HEK293 (cell line): ENCODE measurements at regions not wholly inside any gene's neighbourhood (a gene's known extent, or its start where the extent isn't known, plus 50 kb on each side); places are given as distances from the start of the nearest gene placed in this dataset.

ENCODE experiments used
- CTCF ChIA-PET: fragments of 350-600 bp; formaldehyde crosslinking; extraction: SDS; loops from one replicate; lab custom pipeline; 2021; ENCODE audit warnings: antibody characterized with exemption; lab: Yijun Ruan, JAX
- POLR2A ChIA-PET: fragments of 300-600 bp; formaldehyde crosslinking; extraction: SDS; loops from one replicate; lab custom pipeline; 2020; ENCODE audit warnings: antibody characterized with exemption, inconsistent platforms; lab: Yijun Ruan, JAX
- H3K27ac ChIP-seq: fragments of 200-500 bp; sonication (Bioruptor generic); 2 replicates; pipeline ENCODE4 v1.5.1; 2014; ENCODE audit warnings: low read depth, low read length, control low read depth, inconsistent platforms; ENCODE audit errors: extremely low read depth
- H3K36me3 ChIP-seq, 2 experiments: fragments of 200-500 bp in 1 of 2; sonication (Bioruptor generic) in 1 of 2; 1 replicate in 1 of 2; 2 replicates in 1 of 2; pipeline ENCODE4 v1.5.1; 2014 to 2017; ENCODE audit warnings: inconsistent platforms in 2 of 2, low read length in 2 of 2; ENCODE audit not compliant: control insufficient read depth in 2 of 2, insufficient read depth in 1 of 2
- H3K4me1 ChIP-seq: fragments of 200-500 bp; sonication (Bioruptor generic); 2 replicates; pipeline ENCODE4 v1.5.1; 2014; ENCODE audit warnings: mild to moderate bottlenecking, low read length, inconsistent platforms; ENCODE audit not compliant: control insufficient read depth, insufficient read depth
- H3K4me3 ChIP-seq: 2 replicates; pipeline ENCODE4 v1.5.1; 2011; ENCODE audit warnings: low read depth, mild to moderate bottlenecking, control low read depth, low read length, moderate library complexity
- H3K9me3 ChIP-seq: fragments of 200-500 bp; sonication (Bioruptor generic); 2 replicates; pipeline ENCODE4 v1.5.1; 2014; ENCODE audit warnings: low read depth, low read length, inconsistent platforms; ENCODE audit not compliant: control insufficient read depth, insufficient read depth
- GFI1B ChIP-seq: fragments of 450-650 bp; formaldehyde crosslinking; IDR thresholded peaks from 2 replicates; pipeline ENCODE4 v1.5.1; 2016; ENCODE audit warnings: missing biosample characterization, missing genetic modification characterization
- MYNN ChIP-seq: fragments of 450-650 bp; formaldehyde crosslinking; IDR thresholded peaks from 2 replicates; pipeline ENCODE4 v1.5.1; 2016; ENCODE audit warnings: missing biosample characterization, missing genetic modification characterization, borderline replicate concordance
- PRDM10 ChIP-seq: fragments of 450-650 bp; formaldehyde crosslinking; IDR thresholded peaks from 2 replicates; pipeline ENCODE4 v1.5.1; 2016; ENCODE audit warnings: missing biosample characterization, missing genetic modification characterization
- ZEB2 ChIP-seq: fragments of 450-650 bp; formaldehyde crosslinking; IDR thresholded peaks from 2 replicates; pipeline ENCODE4 v1.5.1; 2016; ENCODE audit warnings: missing biosample characterization, missing genetic modification characterization
- ZFHX2 ChIP-seq: fragments of 450-650 bp; formaldehyde crosslinking; conservative IDR thresholded peaks from 2 replicates; pipeline ENCODE4 v1.5.1; 2016; ENCODE audit warnings: missing biosample characterization, missing genetic modification characterization
- ZFP41 ChIP-seq: fragments of 450-650 bp; formaldehyde crosslinking; IDR thresholded peaks from 2 replicates; pipeline ENCODE4 v1.5.1; 2016; ENCODE audit warnings: missing biosample characterization, missing genetic modification characterization, borderline replicate concordance
- ZFP69B ChIP-seq: fragments of 450-650 bp; formaldehyde crosslinking; IDR thresholded peaks from 2 replicates; pipeline ENCODE4 v1.5.1; 2016; ENCODE audit warnings: missing biosample characterization, missing genetic modification characterization
- ZNF140 ChIP-seq: fragments of 450-650 bp; formaldehyde crosslinking; IDR thresholded peaks from 2 replicates; pipeline ENCODE4 v1.5.1; 2016; ENCODE audit warnings: missing biosample characterization, missing genetic modification characterization
- ZNF184 ChIP-seq: fragments of 450-650 bp; IDR thresholded peaks from 2 replicates; pipeline ENCODE4 v1.5.1; 2018; ENCODE audit warnings: missing biosample characterization, mild to moderate bottlenecking, missing genetic modification characterization
- ZNF266 ChIP-seq: fragments of 450-650 bp; formaldehyde crosslinking; IDR thresholded peaks from 2 replicates; pipeline ENCODE4 v1.5.1; 2016; ENCODE audit warnings: missing biosample characterization, missing genetic modification characterization, low read depth
- ZNF274 ChIP-seq, 2 experiments: fragments of 200-500 bp in 1 of 2; fragments of 450-650 bp in 1 of 2; sonication (Bioruptor generic) in 1 of 2; formaldehyde crosslinking in 1 of 2; IDR thresholded peaks; 2 replicates each; pipeline versions ENCODE4 v1.5.1 to v1.6.1; 2014 to 2016; ENCODE audit warnings: borderline replicate concordance in 1 of 2, inconsistent platforms in 1 of 2, low read length in 1 of 2, missing biosample characterization in 1 of 2, missing genetic modification characterization in 1 of 2
- ZNF324 ChIP-seq: fragments of 450-650 bp; formaldehyde crosslinking; IDR thresholded peaks from 2 replicates; pipeline ENCODE4 v1.5.1; 2016; ENCODE audit warnings: missing biosample characterization, missing genetic modification characterization
- ZNF394 ChIP-seq: fragments of 450-650 bp; formaldehyde crosslinking; IDR thresholded peaks from 2 replicates; pipeline ENCODE4 v1.5.1; 2016; ENCODE audit warnings: missing biosample characterization, missing genetic modification characterization, mild to moderate bottlenecking, moderate library complexity, borderline replicate concordance
- ZNF416 ChIP-seq: fragments of 450-650 bp; formaldehyde crosslinking; IDR thresholded peaks from 2 replicates; pipeline ENCODE4 v1.5.1; 2016; ENCODE audit warnings: missing biosample characterization, missing genetic modification characterization
- ZNF501 ChIP-seq: fragments of 450-650 bp; formaldehyde crosslinking; IDR thresholded peaks from 2 replicates; pipeline ENCODE4 v1.5.1; 2016; ENCODE audit warnings: missing biosample characterization, missing genetic modification characterization
- ZNF514 ChIP-seq: fragments of 450-650 bp; formaldehyde crosslinking; IDR thresholded peaks from 2 replicates; pipeline ENCODE4 v1.5.1; 2016; ENCODE audit warnings: missing biosample characterization, missing genetic modification characterization
- ZNF530 ChIP-seq: fragments of 450-650 bp; formaldehyde crosslinking; IDR thresholded peaks from 2 replicates; pipeline ENCODE4 v1.5.1; 2016; ENCODE audit warnings: low read depth, missing biosample characterization, missing genetic modification characterization
- ZNF548 ChIP-seq: fragments of 450-650 bp; formaldehyde crosslinking; IDR thresholded peaks from 2 replicates; pipeline ENCODE4 v1.5.1; 2016; ENCODE audit warnings: missing biosample characterization, missing genetic modification characterization
- ZNF585B ChIP-seq: fragments of 450-650 bp; formaldehyde crosslinking; IDR thresholded peaks from 2 replicates; pipeline ENCODE4 v1.5.1; 2016; ENCODE audit warnings: missing biosample characterization, missing genetic modification characterization
- ZNF600 ChIP-seq: fragments of 450-650 bp; formaldehyde crosslinking; IDR thresholded peaks from 2 replicates; pipeline ENCODE4 v1.5.1; 2016; ENCODE audit warnings: missing biosample characterization, missing genetic modification characterization
- ZNF626 ChIP-seq: fragments of 450-650 bp; sonication (Bioruptor Pico); formaldehyde crosslinking; IDR thresholded peaks from 2 replicates; pipeline ENCODE4 v1.5.1; 2018; ENCODE audit warnings: missing biosample characterization, missing genetic modification characterization, inconsistent platforms
- ZNF654 ChIP-seq: fragments of 450-650 bp; formaldehyde crosslinking; IDR thresholded peaks from 2 replicates; pipeline ENCODE4 v1.5.1; 2016; ENCODE audit warnings: low read depth, missing biosample characterization, missing genetic modification characterization
- ZNF747 ChIP-seq: fragments of 450-650 bp; formaldehyde crosslinking; IDR thresholded peaks from 2 replicates; pipeline ENCODE4 v1.5.1; 2016; ENCODE audit warnings: missing biosample characterization, missing genetic modification characterization
- ZNF776 ChIP-seq: fragments of 450-650 bp; formaldehyde crosslinking; IDR thresholded peaks from 2 replicates; pipeline ENCODE4 v1.5.0; 2017; ENCODE audit warnings: missing biosample characterization, missing genetic modification characterization, borderline replicate concordance
- ZNF830 ChIP-seq: fragments of 450-650 bp; IDR thresholded peaks from 2 replicates; pipeline ENCODE4 v1.5.0; 2018; ENCODE audit warnings: missing biosample characterization, missing genetic modification characterization, low read depth, mild to moderate bottlenecking, moderate library complexity
- TF ChIP-seq, protein P1 (sequence below): fragments of 450-650 bp; formaldehyde crosslinking; IDR thresholded peaks from 2 replicates; pipeline ENCODE4 v1.5.1; 2016; ENCODE audit warnings: missing biosample characterization, missing genetic modification characterization
- TF ChIP-seq, protein P2 (sequence below): fragments of 450-650 bp; formaldehyde crosslinking; IDR thresholded peaks from 2 replicates; pipeline ENCODE4 v1.5.1; 2016; ENCODE audit warnings: missing biosample characterization, missing genetic modification characterization, low read depth

GRCh38 chr13:63944911-63945310, 2529.3 kb upstream of the PCDH20 start (continued):
- no peak for TF ChIP-seq MYNN (tag by site-specific recombination)

- H3K4me3 ChIP-seq, result no peak overlapping the region
- H3K9me3 ChIP-seq, result no peaks in the 10 kb centered on the region
- POLR2A ChIA-PET, result no interaction called here
- no peaks in the 10 kb centered on the region for H3K4me1 ChIP-seq
- TF ChIP-seq ZNF274 (IDR thresholded peaks at IDR 0.05; ENCODE audit: low read length) (no peak), ZNF274 (tag by site-specific recombination; IDR thresholded peaks at IDR 0.05; ENCODE audit: borderline replicate concordance) (no peak), ZNF548 (tag by site-specific recombination) (no peak), ZNF184 (tag by site-specific recombination) (no peak), ZNF585B (no peak), GFI1B (tag by site-specific recombination) (no peak), ZNF830 (tag by site-specific recombination) (no peak), ZNF416 (tag by site-specific recombination) (no peak), ZEB2 (tag by site-specific recombination) (no peak), ZFP69B (tag by site-specific recombination) (no peak), ZNF514 (tag by site-specific recombination) (no peak), ZNF530 (no peak), ZNF626 (tag by site-specific recombination) (no peak), ZNF654 (tag by site-specific recombination) (no peak), ZNF140 (tag by site-specific recombination) (no peak), ZFHX2 (tag by site-specific recombination) (no peak), PRDM10 (tag by site-specific recombination) (no peak)
- no peak overlapping the region for H3K27ac ChIP-seq
- CTCF ChIA-PET, result no interaction called here
- no peaks in the 10 kb centered on the region for H3K36me3 ChIP-seq
Measured at GRCh38 chr13:63942372-63942771, 2526.7 kb upstream of the PCDH20 start.

GRCh38 chr13:63938851-63939250, 2523.2 kb upstream of the PCDH20 start:
- H3K4me3 ChIP-seq, result no peak overlapping the region
- no peaks in the 10 kb centered on the region for H3K9me3 ChIP-seq
- no peak overlapping the region for H3K27ac ChIP-seq
- H3K4me1 ChIP-seq, result no peaks in the 10 kb centered on the region
- no peaks in the 10 kb centered on the region for H3K36me3 ChIP-seq
- ChIA-PET CTCF (no interaction called here), POLR2A (no interaction called here)
- TF ChIP-seq ZFP41 (tag by site-specific recombination), result no peak

GRCh38 chr13:63910511-63910910, 2494.9 kb upstream of the PCDH20 start:
- Histone ChIP-seq H3K36me3 (no peaks in the 10 kb centered on the region), H3K4me3 (no peak overlapping the region), H3K4me1 (no peaks in the 10 kb centered on the region), H3K27ac (no peak overlapping the region), H3K9me3 (no peaks in the 10 kb centered on the region)
- POLR2A ChIA-PET, result no interaction called here
- CTCF ChIA-PET, result no interaction called here
- TF ChIP-seq, protein P1, sequence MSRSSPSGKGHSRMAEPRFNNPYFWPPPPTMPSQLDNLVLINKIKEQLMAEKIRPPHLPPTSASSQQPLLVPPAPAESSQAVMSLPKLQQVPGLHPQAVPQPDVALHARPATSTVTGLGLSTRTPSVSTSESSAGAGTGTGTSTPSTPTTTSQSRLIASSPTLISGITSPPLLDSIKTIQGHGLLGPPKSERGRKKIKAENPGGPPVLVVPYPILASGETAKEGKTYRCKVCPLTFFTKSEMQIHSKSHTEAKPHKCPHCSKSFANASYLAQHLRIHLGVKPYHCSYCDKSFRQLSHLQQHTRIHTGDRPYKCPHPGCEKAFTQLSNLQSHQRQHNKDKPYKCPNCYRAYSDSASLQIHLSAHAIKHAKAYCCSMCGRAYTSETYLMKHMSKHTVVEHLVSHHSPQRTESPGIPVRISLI (tag by site-specific recombination), result no peak
- TF ChIP-seq ZNF747 (tag by site-specific recombination) (no peak), ZNF266 (tag by site-specific recombination) (no peak), ZNF501 (no peak), ZNF776 (no peak), ZNF394 (tag by site-specific recombination) (no peak), ZNF600 (tag by site-specific recombination) (no peak), ZNF324 (no peak)
- TF ChIP-seq, protein P2, sequence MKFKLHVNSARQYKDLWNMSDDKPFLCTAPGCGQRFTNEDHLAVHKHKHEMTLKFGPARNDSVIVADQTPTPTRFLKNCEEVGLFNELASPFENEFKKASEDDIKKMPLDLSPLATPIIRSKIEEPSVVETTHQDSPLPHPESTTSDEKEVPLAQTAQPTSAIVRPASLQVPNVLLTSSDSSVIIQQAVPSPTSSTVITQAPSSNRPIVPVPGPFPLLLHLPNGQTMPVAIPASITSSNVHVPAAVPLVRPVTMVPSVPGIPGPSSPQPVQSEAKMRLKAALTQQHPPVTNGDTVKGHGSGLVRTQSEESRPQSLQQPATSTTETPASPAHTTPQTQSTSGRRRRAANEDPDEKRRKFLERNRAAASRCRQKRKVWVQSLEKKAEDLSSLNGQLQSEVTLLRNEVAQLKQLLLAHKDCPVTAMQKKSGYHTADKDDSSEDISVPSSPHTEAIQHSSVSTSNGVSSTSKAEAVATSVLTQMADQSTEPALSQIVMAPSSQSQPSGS (tag by site-specific recombination), result no peak
